ENCODE measurements at regions not wholly inside any gene's neighbourhood (a gene's known extent, or its start where the extent isn't known, plus 50 kb on each side); places are given as distances from the start of the nearest gene placed in this dataset.
A peak's percentile ranks its signal among the peaks of the same experiment; 100 is the strongest.
"Not testable (repeated sequence)": the region's sequence is repeated elsewhere in the genome, so short reads cannot be mapped to it uniquely, and the experiment has no call there.

GRCh38 chr2:147293991-147294824, 550.6 kb upstream of the ACVR2A start:
- no peak for DNase-seq (ENCODE audit: low spot score)

- DNase-seq (ENCODE audit: low spot score) = no peak
These were observed 556.7 kb upstream of the ACVR2A start for GRCh38 chr2:147288131-147288530.

GRCh38 chr2:147275943-147276342, 568.9 kb upstream of the ACVR2A start:
- no peak for DNase-seq (ENCODE audit: low spot score)

GRCh38 chr2:147273628-147274027, 571.2 kb upstream of the ACVR2A start:
- no peak for DNase-seq (ENCODE audit: low spot score)

GRCh38 chr2:147273106-147273505, 571.7 kb upstream of the ACVR2A start:
- no peak for DNase-seq (ENCODE audit: low spot score)

GRCh38 chr2:147269581-147269980, 575.2 kb upstream of the ACVR2A start:
- DNase-seq (ENCODE audit: low spot score) = not testable (repeated sequence)

GRCh38 chr2:147260241-147260640, 584.6 kb upstream of the ACVR2A start:
- no peak for DNase-seq (ENCODE audit: low spot score)

- DNase-seq (ENCODE audit: low spot score) = no peak
These were observed 589.0 kb upstream of the ACVR2A start for GRCh38 chr2:147255812-147256211.

GRCh38 chr2:147250652-147251356, 594.0 kb upstream of the ACVR2A start:
- DNase-seq (ENCODE audit: low spot score) = no peak

GRCh38 chr2:147247749-147248148, 597.1 kb upstream of the ACVR2A start:
- no peak for DNase-seq (ENCODE audit: low spot score)

GRCh38 chr2:147242445-147242844, 602.4 kb upstream of the ACVR2A start:
- DNase-seq (ENCODE audit: low spot score) = no peak

- no peak for DNase-seq (ENCODE audit: low spot score)
These were observed 608.2 kb upstream of the ACVR2A start for GRCh38 chr2:147236601-147237000.

GRCh38 chr2:147232225-147232669, 612.6 kb upstream of the ACVR2A start:
- no peak for DNase-seq (ENCODE audit: low spot score)

- DNase-seq (ENCODE audit: low spot score) = no peak
These were observed 613.2 kb upstream of the ACVR2A start for GRCh38 chr2:147231607-147232006.

- no peak for DNase-seq (ENCODE audit: low spot score)
These were observed 613.7 kb upstream of the ACVR2A start for GRCh38 chr2:147231081-147231480.

- DNase-seq (ENCODE audit: low spot score) = no peak
These were observed 617.5 kb upstream of the ACVR2A start for GRCh38 chr2:147227313-147227712.

GRCh38 chr2:147224070-147224469, 620.8 kb upstream of the ACVR2A start:
- peak; percentile 21 for DNase-seq (ENCODE audit: low spot score)

- DNase-seq (ENCODE audit: low spot score) = no peak
These were observed 621.2 kb upstream of the ACVR2A start for GRCh38 chr2:147223553-147224060.

- no peak for DNase-seq (ENCODE audit: low spot score)
These were observed 621.7 kb upstream of the ACVR2A start for GRCh38 chr2:147223119-147223518.

- DNase-seq (ENCODE audit: low spot score) = no peak
These were observed 622.3 kb upstream of the ACVR2A start for GRCh38 chr2:147222506-147222905.

GRCh38 chr2:147214914-147215313, 629.9 kb upstream of the ACVR2A start:
- DNase-seq (ENCODE audit: low spot score) = peak; percentile 45

- no peak for DNase-seq (ENCODE audit: low spot score)
These were observed 633.3 kb upstream of the ACVR2A start for GRCh38 chr2:147211484-147211883.

GRCh38 chr2:147204102-147204501, 640.7 kb upstream of the ACVR2A start:
- DNase-seq (ENCODE audit: low spot score) = peak; percentile 83
